GM12878 (cell line): ENCODE measurements at regions not wholly inside any gene's neighbourhood (a gene's known extent, or its start where the extent isn't known, plus 50 kb on each side); places are given as distances from the start of the nearest gene placed in this dataset.

Experiments
- SP1 ChIP-seq: IDR thresholded peaks from one replicate; pipeline ENCODE4 v1.6.1; 2011; ENCODE audit warnings: low read depth, low read length
- TF ChIP-seq, protein P1 (sequence below), 3 experiments: IDR thresholded peaks in 2 of 3; conservative IDR thresholded peaks in 1 of 3; 2 replicates each; pipeline ENCODE4 v1.5.1; 2011; ENCODE audit warnings: low read depth in 3 of 3, low read length in 3 of 3, mild to moderate bottlenecking in 3 of 3, control low read depth in 2 of 3, moderate library complexity in 2 of 3, inconsistent platforms in 1 of 3, mixed read lengths in 1 of 3; ENCODE audit not compliant: control insufficient read depth in 2 of 3, insufficient read depth in 1 of 3; ENCODE audit errors: extremely low read depth in 1 of 3

DNA sequence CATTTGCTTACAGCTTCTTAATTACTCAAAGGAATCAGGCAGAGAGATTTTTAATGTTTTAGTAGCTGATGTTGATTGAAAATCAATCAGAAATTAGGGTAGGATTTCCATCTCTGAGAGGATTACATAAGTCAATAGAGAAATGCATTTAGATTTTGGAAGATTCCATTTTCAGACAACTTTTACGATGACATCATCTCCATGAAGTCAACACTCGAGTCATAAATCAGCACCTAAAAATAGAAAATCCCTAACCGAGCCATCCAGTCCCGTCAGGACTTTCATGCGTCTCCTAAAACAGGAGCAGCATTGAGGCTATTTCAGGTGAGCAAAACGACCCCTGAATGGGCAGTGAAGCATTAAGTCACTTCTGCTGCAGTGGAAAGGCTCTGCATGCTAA lies 279.7 kb upstream of the RNF32 start:
- no peak for TF ChIP-seq SP1
- TF ChIP-seq, protein P1, sequence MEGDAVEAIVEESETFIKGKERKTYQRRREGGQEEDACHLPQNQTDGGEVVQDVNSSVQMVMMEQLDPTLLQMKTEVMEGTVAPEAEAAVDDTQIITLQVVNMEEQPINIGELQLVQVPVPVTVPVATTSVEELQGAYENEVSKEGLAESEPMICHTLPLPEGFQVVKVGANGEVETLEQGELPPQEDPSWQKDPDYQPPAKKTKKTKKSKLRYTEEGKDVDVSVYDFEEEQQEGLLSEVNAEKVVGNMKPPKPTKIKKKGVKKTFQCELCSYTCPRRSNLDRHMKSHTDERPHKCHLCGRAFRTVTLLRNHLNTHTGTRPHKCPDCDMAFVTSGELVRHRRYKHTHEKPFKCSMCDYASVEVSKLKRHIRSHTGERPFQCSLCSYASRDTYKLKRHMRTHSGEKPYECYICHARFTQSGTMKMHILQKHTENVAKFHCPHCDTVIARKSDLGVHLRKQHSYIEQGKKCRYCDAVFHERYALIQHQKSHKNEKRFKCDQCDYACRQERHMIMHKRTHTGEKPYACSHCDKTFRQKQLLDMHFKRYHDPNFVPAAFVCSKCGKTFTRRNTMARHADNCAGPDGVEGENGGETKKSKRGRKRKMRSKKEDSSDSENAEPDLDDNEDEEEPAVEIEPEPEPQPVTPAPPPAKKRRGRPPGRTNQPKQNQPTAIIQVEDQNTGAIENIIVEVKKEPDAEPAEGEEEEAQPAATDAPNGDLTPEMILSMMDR (IDR thresholded peaks at IDR 0.05 in 2 of 3, conservative IDR thresholded peaks at IDR 0.05 in 1 of 3; ENCODE audit: control insufficient read depth in 2 of 3, extremely low read depth in 1 of 3, insufficient read depth in 1 of 3, low read depth in 3 of 3, low read length in 3 of 3), result no peak
